ENCODE measurements at regions not wholly inside any gene's neighbourhood (a gene's known extent, or its start where the extent isn't known, plus 50 kb on each side); places are given as distances from the start of the nearest gene placed in this dataset.

DNA sequence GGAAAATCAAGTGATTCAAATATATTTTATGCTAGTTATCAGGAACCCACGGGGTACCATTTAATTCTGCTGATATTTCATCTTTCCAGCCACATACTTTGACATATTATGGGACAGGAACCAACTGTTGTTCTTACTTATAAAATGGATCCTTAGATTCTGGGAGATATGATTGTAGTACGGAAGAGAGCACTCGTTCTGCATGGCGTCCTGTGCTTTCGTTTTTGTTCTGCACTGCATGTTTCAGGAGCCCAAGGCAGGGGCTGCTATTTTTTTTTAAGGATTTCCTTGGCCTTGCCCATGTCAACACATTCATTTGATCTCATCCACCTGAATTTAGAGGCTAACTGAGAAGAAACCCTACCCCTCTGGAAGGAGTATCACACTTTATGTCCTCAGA lies 245.5 kb upstream of the TLL1 start:
- TF ChIP-seq, protein P1, sequence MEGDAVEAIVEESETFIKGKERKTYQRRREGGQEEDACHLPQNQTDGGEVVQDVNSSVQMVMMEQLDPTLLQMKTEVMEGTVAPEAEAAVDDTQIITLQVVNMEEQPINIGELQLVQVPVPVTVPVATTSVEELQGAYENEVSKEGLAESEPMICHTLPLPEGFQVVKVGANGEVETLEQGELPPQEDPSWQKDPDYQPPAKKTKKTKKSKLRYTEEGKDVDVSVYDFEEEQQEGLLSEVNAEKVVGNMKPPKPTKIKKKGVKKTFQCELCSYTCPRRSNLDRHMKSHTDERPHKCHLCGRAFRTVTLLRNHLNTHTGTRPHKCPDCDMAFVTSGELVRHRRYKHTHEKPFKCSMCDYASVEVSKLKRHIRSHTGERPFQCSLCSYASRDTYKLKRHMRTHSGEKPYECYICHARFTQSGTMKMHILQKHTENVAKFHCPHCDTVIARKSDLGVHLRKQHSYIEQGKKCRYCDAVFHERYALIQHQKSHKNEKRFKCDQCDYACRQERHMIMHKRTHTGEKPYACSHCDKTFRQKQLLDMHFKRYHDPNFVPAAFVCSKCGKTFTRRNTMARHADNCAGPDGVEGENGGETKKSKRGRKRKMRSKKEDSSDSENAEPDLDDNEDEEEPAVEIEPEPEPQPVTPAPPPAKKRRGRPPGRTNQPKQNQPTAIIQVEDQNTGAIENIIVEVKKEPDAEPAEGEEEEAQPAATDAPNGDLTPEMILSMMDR (IDR thresholded peaks at IDR 0.05; ENCODE audit: insufficient read depth, low read depth, low read length): no peak
- no peak for TF ChIP-seq EZH2 (IDR thresholded peaks at IDR 0.05; ENCODE audit: insufficient read depth, low read length)

Data from astrocyte (in vitro differentiated cells and primary cell).